ENCODE measurements at regions not wholly inside any gene's neighbourhood (a gene's known extent, or its start where the extent isn't known, plus 50 kb on each side); places are given as distances from the start of the nearest gene placed in this dataset.

DNA sequence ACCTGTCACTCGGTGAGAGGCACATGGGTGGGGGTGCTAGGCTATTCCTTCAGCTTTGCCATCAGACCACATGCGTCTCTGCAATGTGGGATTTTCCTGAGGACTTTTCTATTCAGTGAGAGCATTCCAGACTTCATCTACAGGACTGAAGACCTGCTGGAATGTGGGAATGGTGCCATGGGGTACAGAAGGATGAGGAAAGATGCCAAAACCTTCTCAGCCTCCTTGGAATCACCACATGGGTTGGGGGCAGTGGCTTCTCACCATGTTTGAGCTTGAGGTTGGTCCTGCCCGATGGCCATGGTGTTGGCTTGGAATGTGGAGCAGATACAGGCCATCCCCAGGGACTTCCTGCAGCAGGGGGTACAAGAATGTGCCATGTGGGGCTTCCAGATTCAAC is 80.9 kb upstream of the KLF13 start:
- TF ChIP-seq, protein P1, sequence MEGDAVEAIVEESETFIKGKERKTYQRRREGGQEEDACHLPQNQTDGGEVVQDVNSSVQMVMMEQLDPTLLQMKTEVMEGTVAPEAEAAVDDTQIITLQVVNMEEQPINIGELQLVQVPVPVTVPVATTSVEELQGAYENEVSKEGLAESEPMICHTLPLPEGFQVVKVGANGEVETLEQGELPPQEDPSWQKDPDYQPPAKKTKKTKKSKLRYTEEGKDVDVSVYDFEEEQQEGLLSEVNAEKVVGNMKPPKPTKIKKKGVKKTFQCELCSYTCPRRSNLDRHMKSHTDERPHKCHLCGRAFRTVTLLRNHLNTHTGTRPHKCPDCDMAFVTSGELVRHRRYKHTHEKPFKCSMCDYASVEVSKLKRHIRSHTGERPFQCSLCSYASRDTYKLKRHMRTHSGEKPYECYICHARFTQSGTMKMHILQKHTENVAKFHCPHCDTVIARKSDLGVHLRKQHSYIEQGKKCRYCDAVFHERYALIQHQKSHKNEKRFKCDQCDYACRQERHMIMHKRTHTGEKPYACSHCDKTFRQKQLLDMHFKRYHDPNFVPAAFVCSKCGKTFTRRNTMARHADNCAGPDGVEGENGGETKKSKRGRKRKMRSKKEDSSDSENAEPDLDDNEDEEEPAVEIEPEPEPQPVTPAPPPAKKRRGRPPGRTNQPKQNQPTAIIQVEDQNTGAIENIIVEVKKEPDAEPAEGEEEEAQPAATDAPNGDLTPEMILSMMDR (IDR thresholded peaks at IDR 0.05) = no peak
- TF ChIP-seq TCF7L2 (IDR thresholded peaks at IDR 0.05; ENCODE audit: low read depth, low read length) (no peak), POLR2AphosphoS5 (IDR thresholded peaks at IDR 0.05; ENCODE audit: low read depth, low read length) (no peak)
- TF ChIP-seq, protein P2, sequence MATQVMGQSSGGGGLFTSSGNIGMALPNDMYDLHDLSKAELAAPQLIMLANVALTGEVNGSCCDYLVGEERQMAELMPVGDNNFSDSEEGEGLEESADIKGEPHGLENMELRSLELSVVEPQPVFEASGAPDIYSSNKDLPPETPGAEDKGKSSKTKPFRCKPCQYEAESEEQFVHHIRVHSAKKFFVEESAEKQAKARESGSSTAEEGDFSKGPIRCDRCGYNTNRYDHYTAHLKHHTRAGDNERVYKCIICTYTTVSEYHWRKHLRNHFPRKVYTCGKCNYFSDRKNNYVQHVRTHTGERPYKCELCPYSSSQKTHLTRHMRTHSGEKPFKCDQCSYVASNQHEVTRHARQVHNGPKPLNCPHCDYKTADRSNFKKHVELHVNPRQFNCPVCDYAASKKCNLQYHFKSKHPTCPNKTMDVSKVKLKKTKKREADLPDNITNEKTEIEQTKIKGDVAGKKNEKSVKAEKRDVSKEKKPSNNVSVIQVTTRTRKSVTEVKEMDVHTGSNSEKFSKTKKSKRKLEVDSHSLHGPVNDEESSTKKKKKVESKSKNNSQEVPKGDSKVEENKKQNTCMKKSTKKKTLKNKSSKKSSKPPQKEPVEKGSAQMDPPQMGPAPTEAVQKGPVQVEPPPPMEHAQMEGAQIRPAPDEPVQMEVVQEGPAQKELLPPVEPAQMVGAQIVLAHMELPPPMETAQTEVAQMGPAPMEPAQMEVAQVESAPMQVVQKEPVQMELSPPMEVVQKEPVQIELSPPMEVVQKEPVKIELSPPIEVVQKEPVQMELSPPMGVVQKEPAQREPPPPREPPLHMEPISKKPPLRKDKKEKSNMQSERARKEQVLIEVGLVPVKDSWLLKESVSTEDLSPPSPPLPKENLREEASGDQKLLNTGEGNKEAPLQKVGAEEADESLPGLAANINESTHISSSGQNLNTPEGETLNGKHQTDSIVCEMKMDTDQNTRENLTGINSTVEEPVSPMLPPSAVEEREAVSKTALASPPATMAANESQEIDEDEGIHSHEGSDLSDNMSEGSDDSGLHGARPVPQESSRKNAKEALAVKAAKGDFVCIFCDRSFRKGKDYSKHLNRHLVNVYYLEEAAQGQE (IDR thresholded peaks at IDR 0.05; ENCODE audit: insufficient read depth in 1 of 2, low read depth in 2 of 2, low read length in 1 of 2) = no peak

Data from Panc1 (cell line).